Tibial nerve (tissue), 4 donors: ENCODE measurements at regions not wholly inside any gene's neighbourhood (a gene's known extent, or its start where the extent isn't known, plus 50 kb on each side); places are given as distances from the start of the nearest gene placed in this dataset.
"Not testable (repeated sequence)": the region's sequence is repeated elsewhere in the genome, so short reads cannot be mapped to it uniquely, and the experiment has no call there.

ENCODE experiments used
- DNase-seq, 2 donors: peaks; one replicate each; pipeline ENCODE4 v3.0.0-alpha.2; 2019; ENCODE audit warnings: low spot score in 2 of 2
- H3K27ac ChIP-seq, 4 donors: fragments of 200-600 bp; sonication (generic) in 3 of 4; one replicate each; pipeline ENCODE4 v1.5.1; 2017 to 2019; ENCODE audit warnings: mild to moderate bottlenecking in 1 of 4
- H3K27me3 ChIP-seq, 2 donors: fragments of 200-600 bp; sonication (generic) in 1 of 2; one replicate each; pipeline versions ENCODE4 v1.5.1 to v1.6.0; 2017 to 2019
- H3K36me3 ChIP-seq, 3 donors: fragments of 200-600 bp; sonication (generic); one replicate each; pipeline ENCODE4 v1.5.1; 2018 to 2019
- H3K4me1 ChIP-seq, 4 donors: fragments of 200-600 bp; sonication (generic) in 3 of 4; one replicate each; pipeline ENCODE4 v1.5.1; 2017 to 2019
- H3K4me3 ChIP-seq, 4 donors: fragments of 200-600 bp; sonication (generic) in 3 of 4; one replicate each; pipeline ENCODE4 v1.5.1; 2017 to 2019; ENCODE audit warnings: mild to moderate bottlenecking in 1 of 4, moderate library complexity in 1 of 4
- H3K9me3 ChIP-seq, 4 donors: fragments of 200-600 bp; sonication (generic) in 3 of 4; one replicate each; pipeline ENCODE4 v1.5.1; 2017 to 2019
- CTCF ChIP-seq, 5 experiments: fragments of 200-600 bp in 3 of 5; fragments of 450-650 bp in 2 of 5; sonication (generic) in 3 of 5; IDR thresholded peaks; one replicate each; pipeline ENCODE4 v1.5.1; 2016 to 2019; ENCODE audit warnings: antibody characterized with exemption in 5 of 5, mild to moderate bottlenecking in 3 of 5, moderate library complexity in 2 of 5
- EP300 ChIP-seq, 2 donors: sonication (generic); formaldehyde crosslinking; IDR thresholded peaks; one replicate each; pipeline ENCODE4 v1.6.1; 2017; ENCODE audit warnings: antibody characterized with exemption in 2 of 2, mild to moderate bottlenecking in 1 of 2
- POLR2A ChIP-seq, 2 donors: fragments of 450-650 bp; IDR thresholded peaks; one replicate each; pipeline ENCODE4 v1.6.1; 2017; ENCODE audit warnings: antibody characterized with exemption in 2 of 2, mild to moderate bottlenecking in 2 of 2, moderate library complexity in 2 of 2
- WGBS, 2 donors: methylation state at CpG; one replicate each; pipeline ENCODE4 v1.1.5; 2018; 5-methylcytosine and 5-hydroxymethylcytosine counted together

GRCh38 chr14:105919458-105920150 is 393.2 kb downstream of the TMEM121 start:
- WGBS, 2 donors, result 88 to 89% methylated on average over 17 to 21 of the region's 21 CpGs
- no peaks in the 10 kb centered on the region for H3K4me1 ChIP-seq
- no peak for DNase-seq

GRCh38 chr14:105920151-105920700 is 393.8 kb downstream of the TMEM121 start:
- not testable (repeated sequence) for H3K27me3 ChIP-seq, H3K4me1 ChIP-seq, H3K36me3 ChIP-seq, H3K27ac ChIP-seq, H3K4me3 ChIP-seq, DNase-seq
- WGBS, 2 donors, result 87 to 89% methylated on average over 7 to 10 of the region's 11 CpGs
- peaks cover 0 to 68% (median 0%) of the 10 kb centered on the region in 4 donors for H3K9me3 ChIP-seq

More at GRCh38 chr14:105919458-105920150, 393.2 kb downstream of the TMEM121 start:
- no peaks in the 10 kb centered on the region for H3K27me3 ChIP-seq
- H3K9me3 ChIP-seq, result peaks cover 0 to 68% (median 0%) of the 10 kb centered on the region in 4 donors
- no peaks in the 10 kb centered on the region for H3K36me3 ChIP-seq
- no peak overlapping the region for H3K4me3 ChIP-seq
- H3K27ac ChIP-seq, result no peak overlapping the region
- TF ChIP-seq CTCF (IDR thresholded peaks at IDR 0.05) (no peak), POLR2A (IDR thresholded peaks at IDR 0.05) (no peak), EP300 (IDR thresholded peaks at IDR 0.05) (no peak)

GRCh38 chr14:105920803-105921755 is 394.7 kb downstream of the TMEM121 start:
- not testable (repeated sequence) for H3K27ac ChIP-seq, H3K36me3 ChIP-seq, H3K27me3 ChIP-seq, H3K4me3 ChIP-seq, DNase-seq, H3K4me1 ChIP-seq
- peaks cover 0 to 62% (median 0%) of the 10 kb centered on the region in 4 donors for H3K9me3 ChIP-seq
- 89 to 91% methylated on average over 20 to 23 of the region's 24 CpGs for WGBS, 2 donors

GRCh38 chr14:105921781-105922180 is 395.4 kb downstream of the TMEM121 start:
- not testable (repeated sequence) for H3K4me3 ChIP-seq, DNase-seq, H3K36me3 ChIP-seq, H3K27me3 ChIP-seq, H3K27ac ChIP-seq, H3K4me1 ChIP-seq
- peaks cover 0 to 62% (median 0%) of the 10 kb centered on the region in 4 donors for H3K9me3 ChIP-seq
- WGBS, 2 donors, result 85 to 88% methylated on average over 1 to 2 of the region's 4 CpGs

GRCh38 chr14:105923520-105924191 is 397.3 kb downstream of the TMEM121 start:
- H3K27ac ChIP-seq, H3K4me1 ChIP-seq, H3K27me3 ChIP-seq, DNase-seq, H3K4me3 ChIP-seq, H3K36me3 ChIP-seq: not testable (repeated sequence)
- peaks cover 0 to 48% (median 0%) of the 10 kb centered on the region in 4 donors for H3K9me3 ChIP-seq
- 11% methylated on average over 1 of the region's 1 CpG for WGBS, 2 donors

- H3K27me3 ChIP-seq, result no peaks in the 10 kb centered on the region
- 89 to 90% methylated on average over 8 to 10 of the region's 13 CpGs for WGBS, 2 donors
- no peaks in the 10 kb centered on the region for H3K36me3 ChIP-seq
- TF ChIP-seq EP300 (IDR thresholded peaks at IDR 0.05) (no peak), POLR2A (IDR thresholded peaks at IDR 0.05) (no peak), CTCF (IDR thresholded peaks at IDR 0.05) (no peak)
- no peak overlapping the region for H3K4me3 ChIP-seq
- no peaks in the 10 kb centered on the region for H3K4me1 ChIP-seq
- H3K9me3 ChIP-seq, result peaks cover 0 to 48% (median 0%) of the 10 kb centered on the region in 4 donors
- no peak overlapping the region for H3K27ac ChIP-seq
- no peak for DNase-seq
Measured at GRCh38 chr14:105924951-105925591, 398.7 kb downstream of the TMEM121 start.
